HL-60 (cell line): ENCODE measurements at regions not wholly inside any gene's neighbourhood (a gene's known extent, or its start where the extent isn't known, plus 50 kb on each side); places are given as distances from the start of the nearest gene placed in this dataset.

Experiments used
- GABPA ChIP-seq: IDR thresholded peaks from 2 replicates; pipeline ENCODE4 v1.6.1; 2012; ENCODE audit warnings: low read depth
- POLR2AphosphoS5 ChIP-seq: IDR thresholded peaks from 2 replicates; pipeline ENCODE4 v1.6.1; 2012; ENCODE audit warnings: low read depth
- REST ChIP-seq: IDR thresholded peaks from 2 replicates; pipeline ENCODE4 v1.6.1; 2012; ENCODE audit warnings: low read depth; ENCODE audit not compliant: insufficient replicate concordance
- TF ChIP-seq, protein P1 (sequence below): IDR thresholded peaks from one replicate; pipeline ENCODE4 v1.5.1; 2011; ENCODE audit warnings: low read length, control low read depth, inconsistent platforms; ENCODE audit not compliant: insufficient read depth

GRCh38 chr4:119921830-119922229, 144.8 kb downstream of the MAD2L1 start:
- TF ChIP-seq POLR2AphosphoS5 (no peak), REST (no peak), GABPA (no peak)
- TF ChIP-seq, protein P1, sequence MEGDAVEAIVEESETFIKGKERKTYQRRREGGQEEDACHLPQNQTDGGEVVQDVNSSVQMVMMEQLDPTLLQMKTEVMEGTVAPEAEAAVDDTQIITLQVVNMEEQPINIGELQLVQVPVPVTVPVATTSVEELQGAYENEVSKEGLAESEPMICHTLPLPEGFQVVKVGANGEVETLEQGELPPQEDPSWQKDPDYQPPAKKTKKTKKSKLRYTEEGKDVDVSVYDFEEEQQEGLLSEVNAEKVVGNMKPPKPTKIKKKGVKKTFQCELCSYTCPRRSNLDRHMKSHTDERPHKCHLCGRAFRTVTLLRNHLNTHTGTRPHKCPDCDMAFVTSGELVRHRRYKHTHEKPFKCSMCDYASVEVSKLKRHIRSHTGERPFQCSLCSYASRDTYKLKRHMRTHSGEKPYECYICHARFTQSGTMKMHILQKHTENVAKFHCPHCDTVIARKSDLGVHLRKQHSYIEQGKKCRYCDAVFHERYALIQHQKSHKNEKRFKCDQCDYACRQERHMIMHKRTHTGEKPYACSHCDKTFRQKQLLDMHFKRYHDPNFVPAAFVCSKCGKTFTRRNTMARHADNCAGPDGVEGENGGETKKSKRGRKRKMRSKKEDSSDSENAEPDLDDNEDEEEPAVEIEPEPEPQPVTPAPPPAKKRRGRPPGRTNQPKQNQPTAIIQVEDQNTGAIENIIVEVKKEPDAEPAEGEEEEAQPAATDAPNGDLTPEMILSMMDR: no peak
